Liver (tissue), 8 donors: ENCODE measurements at regions not wholly inside any gene's neighbourhood (a gene's known extent, or its start where the extent isn't known, plus 50 kb on each side); places are given as distances from the start of the nearest gene placed in this dataset.
"Not testable (repeated sequence)": the region's sequence is repeated elsewhere in the genome, so short reads cannot be mapped to it uniquely, and the experiment has no call there.

ENCODE experiments used
- DNase-seq: peaks from one replicate; pipeline ENCODE4 v3.0.0-alpha.2; 2017; ENCODE audit warnings: low spot score
- H3K27ac ChIP-seq, 2 donors: one replicate each; pipeline ENCODE4 v1.7.0; 2013; ENCODE audit warnings: inconsistent platforms in 2 of 2, low read length in 2 of 2, control low read depth in 1 of 2, low read depth in 1 of 2, mild to moderate bottlenecking in 1 of 2
- H3K27me3 ChIP-seq, 4 donors: one replicate each; pipeline versions ENCODE4 v1.6.1 to v1.7.0; 2013; ENCODE audit warnings: low read length in 3 of 4, inconsistent platforms in 1 of 4, mild to moderate bottlenecking in 1 of 4, moderate library complexity in 1 of 4; ENCODE audit not compliant: control insufficient read depth in 4 of 4, insufficient read depth in 4 of 4
- H3K36me3 ChIP-seq, 4 donors: one replicate each; pipeline versions ENCODE4 v1.6.1 to v1.7.0; 2013; ENCODE audit warnings: low read length in 3 of 4, mild to moderate bottlenecking in 3 of 4, low read depth in 1 of 4, moderate library complexity in 1 of 4; ENCODE audit not compliant: control insufficient read depth in 4 of 4, insufficient read depth in 3 of 4
- H3K4me1 ChIP-seq, 4 donors: one replicate each; pipeline versions ENCODE4 v1.6.1 to v1.7.0; 2013; ENCODE audit warnings: low read length in 3 of 4, mild to moderate bottlenecking in 3 of 4, moderate library complexity in 1 of 4; ENCODE audit not compliant: control insufficient read depth in 4 of 4, insufficient read depth in 4 of 4
- H3K4me3 ChIP-seq, 3 donors: one replicate each; pipeline versions ENCODE4 v1.6.1 to v1.7.0; 2013; ENCODE audit warnings: low read length in 3 of 3, control low read depth in 1 of 3, low read depth in 1 of 3, mild to moderate bottlenecking in 1 of 3
- H3K9ac ChIP-seq, 2 donors: one replicate each; pipeline ENCODE4 v1.7.0; 2013; ENCODE audit warnings: low read length in 2 of 2, mild to moderate bottlenecking in 2 of 2, moderate library complexity in 2 of 2, control low read depth in 1 of 2, low read depth in 1 of 2
- H3K9me3 ChIP-seq, 4 donors: one replicate each; pipeline versions ENCODE4 v1.6.1 to v1.7.0; 2013; ENCODE audit warnings: low read length in 3 of 4; ENCODE audit not compliant: control insufficient read depth in 4 of 4
- GABPA ChIP-seq, 2 donors: IDR thresholded peaks in 1 of 2; conservative IDR thresholded peaks in 1 of 2; 2 replicates each; pipeline ENCODE4 v1.6.1; 2016; ENCODE audit warnings: antibody characterized with exemption in 2 of 2, mild to moderate bottlenecking in 1 of 2, moderate library complexity in 1 of 2
- HNF4G ChIP-seq: IDR thresholded peaks from 2 replicates; pipeline ENCODE4 v1.6.1; 2016; ENCODE audit warnings: antibody characterized with exemption
- NR2F2 ChIP-seq: IDR thresholded peaks from 2 replicates; pipeline ENCODE4 v1.6.1; 2016; ENCODE audit warnings: antibody characterized with exemption
- SP1 ChIP-seq: IDR thresholded peaks from 2 replicates; pipeline ENCODE4 v1.6.1; 2018; ENCODE audit warnings: antibody characterized with exemption, mild to moderate bottlenecking
- TAF1 ChIP-seq: conservative IDR thresholded peaks from 2 replicates; pipeline ENCODE4 v1.6.1; 2016; ENCODE audit warnings: antibody characterized with exemption, mild to moderate bottlenecking
- YY1 ChIP-seq: IDR thresholded peaks from 2 replicates; pipeline ENCODE4 v1.6.1; 2016; ENCODE audit warnings: antibody characterized with exemption, mild to moderate bottlenecking
- WGBS: extraction: QIAGEN DNeasy Blood & Tissue Kit; methylation state at CpG from one replicate; pipeline ENCODE4 v1.1.7; 2013; 5-methylcytosine and 5-hydroxymethylcytosine counted together
- TF ChIP-seq, protein P1 (sequence below): fragments of 150-350 bp; IDR thresholded peaks from 2 replicates; pipeline ENCODE4 v1.5.1; 2017; ENCODE audit warnings: improper control_type of control experiment, low read depth, low read length; ENCODE audit not compliant: missing input control
- TF ChIP-seq, protein P2 (sequence below): IDR thresholded peaks from 2 replicates; pipeline ENCODE4 v1.6.1; 2016; ENCODE audit warnings: antibody characterized with exemption
- TF ChIP-seq, protein P3 (sequence below): IDR thresholded peaks from 2 replicates; pipeline ENCODE4 v1.6.1; 2016; ENCODE audit warnings: antibody characterized with exemption
- TF ChIP-seq, protein P4 (sequence below): IDR thresholded peaks from 2 replicates; pipeline ENCODE4 v1.6.1; 2016; ENCODE audit warnings: antibody characterized with exemption, mild to moderate bottlenecking
- donor health status: healthy.
- donor health status: healthy.
- donor health status: healthy.
- donor health status: healthy.
- donor health status: healthy.

DNA sequence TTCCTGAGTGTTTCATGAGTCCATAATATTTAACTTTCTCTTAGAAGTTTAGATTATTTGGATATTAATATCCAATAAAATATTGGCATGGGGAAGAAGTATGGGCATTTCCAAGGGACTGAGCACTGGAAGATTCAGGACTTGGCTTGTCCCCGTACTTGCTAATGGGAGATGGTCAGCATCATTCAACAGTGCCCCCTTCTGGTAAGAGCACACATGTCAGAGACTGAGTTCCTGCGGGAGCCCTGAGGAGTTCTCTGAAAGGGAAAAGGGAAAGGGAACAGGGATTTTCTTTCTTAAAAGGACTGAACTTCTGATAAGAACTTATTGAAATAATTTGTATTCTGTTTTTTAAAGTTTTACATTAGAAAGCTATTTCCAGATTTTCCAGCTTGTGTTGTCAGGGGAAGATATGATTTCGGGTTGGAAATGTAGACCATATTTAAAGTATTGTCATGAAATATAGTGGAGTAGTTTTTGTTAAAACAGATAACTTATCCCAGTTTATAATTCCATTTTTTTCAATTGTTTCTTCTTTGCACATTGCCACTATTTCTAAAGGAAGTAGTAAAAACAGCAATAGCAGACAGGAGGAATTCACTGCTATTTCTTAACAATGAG, 59.8 kb upstream of the C12orf71 start (continued):
- TF ChIP-seq, protein P1, sequence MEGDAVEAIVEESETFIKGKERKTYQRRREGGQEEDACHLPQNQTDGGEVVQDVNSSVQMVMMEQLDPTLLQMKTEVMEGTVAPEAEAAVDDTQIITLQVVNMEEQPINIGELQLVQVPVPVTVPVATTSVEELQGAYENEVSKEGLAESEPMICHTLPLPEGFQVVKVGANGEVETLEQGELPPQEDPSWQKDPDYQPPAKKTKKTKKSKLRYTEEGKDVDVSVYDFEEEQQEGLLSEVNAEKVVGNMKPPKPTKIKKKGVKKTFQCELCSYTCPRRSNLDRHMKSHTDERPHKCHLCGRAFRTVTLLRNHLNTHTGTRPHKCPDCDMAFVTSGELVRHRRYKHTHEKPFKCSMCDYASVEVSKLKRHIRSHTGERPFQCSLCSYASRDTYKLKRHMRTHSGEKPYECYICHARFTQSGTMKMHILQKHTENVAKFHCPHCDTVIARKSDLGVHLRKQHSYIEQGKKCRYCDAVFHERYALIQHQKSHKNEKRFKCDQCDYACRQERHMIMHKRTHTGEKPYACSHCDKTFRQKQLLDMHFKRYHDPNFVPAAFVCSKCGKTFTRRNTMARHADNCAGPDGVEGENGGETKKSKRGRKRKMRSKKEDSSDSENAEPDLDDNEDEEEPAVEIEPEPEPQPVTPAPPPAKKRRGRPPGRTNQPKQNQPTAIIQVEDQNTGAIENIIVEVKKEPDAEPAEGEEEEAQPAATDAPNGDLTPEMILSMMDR, result peak; percentile 81
- TF ChIP-seq GABPA (IDR thresholded peaks at IDR 0.05 in 1 of 2, conservative IDR thresholded peaks at IDR 0.05 in 1 of 2), result no peak
- TF ChIP-seq NR2F2, result no peak
- no peak for TF ChIP-seq SP1
- TF ChIP-seq, protein P2, sequence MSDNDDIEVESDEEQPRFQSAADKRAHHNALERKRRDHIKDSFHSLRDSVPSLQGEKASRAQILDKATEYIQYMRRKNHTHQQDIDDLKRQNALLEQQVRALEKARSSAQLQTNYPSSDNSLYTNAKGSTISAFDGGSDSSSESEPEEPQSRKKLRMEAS, result no peak

DNA sequence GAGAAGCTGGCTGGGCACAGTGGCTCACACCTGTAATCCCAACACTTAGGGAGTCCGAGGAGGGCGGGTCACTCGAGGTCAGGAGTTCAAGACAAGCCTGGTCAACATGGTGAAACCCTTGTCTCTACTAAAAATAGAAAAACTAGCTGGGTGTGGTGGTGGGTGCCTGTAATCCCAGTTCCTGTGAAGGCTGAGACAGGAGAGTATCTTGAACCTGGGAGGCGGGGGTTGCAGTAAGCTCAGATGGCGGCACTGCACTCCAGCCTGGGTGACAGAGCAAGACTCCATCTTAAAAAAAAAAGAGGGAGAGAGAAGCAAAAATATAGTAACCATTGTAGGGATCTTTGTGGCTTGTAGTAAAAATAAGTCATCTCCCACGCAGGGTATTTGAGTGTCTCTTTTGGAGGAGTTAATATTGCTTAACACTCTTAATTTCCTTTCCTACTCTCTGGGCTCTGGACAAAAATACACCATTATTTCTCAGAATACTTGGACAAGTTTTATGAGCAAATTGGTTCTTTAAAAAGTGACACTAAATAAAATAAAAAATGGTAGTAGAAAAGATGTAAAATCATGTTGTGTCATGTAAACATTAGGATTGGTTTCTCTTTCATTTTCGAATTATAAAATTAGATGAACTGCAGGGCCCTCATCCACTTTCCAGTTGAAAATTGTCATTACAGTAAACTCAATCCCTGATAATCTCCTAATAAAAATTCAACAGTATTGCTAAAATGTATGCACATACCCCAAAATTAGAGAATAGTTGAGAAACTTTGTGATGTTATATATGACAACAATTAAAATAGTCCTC, 61.1 kb upstream of the C12orf71 start:
- Histone ChIP-seq H3K27ac (peak overlapping the region in 1 of 2 donors; percentile 30), H3K4me3 (no peak overlapping the region), H3K9me3 (no peaks in the 10 kb centered on the region), H3K4me1 (no peaks in the 10 kb centered on the region), H3K36me3 (no peaks in the 10 kb centered on the region), H3K9ac (no peak overlapping the region), H3K27me3 (no peaks in the 10 kb centered on the region)
- TF ChIP-seq NR2F2 (no peak), YY1 (peak; percentile 15), SP1 (no peak), TAF1 (no peak), HNF4G (no peak)
- TF ChIP-seq, protein P3, sequence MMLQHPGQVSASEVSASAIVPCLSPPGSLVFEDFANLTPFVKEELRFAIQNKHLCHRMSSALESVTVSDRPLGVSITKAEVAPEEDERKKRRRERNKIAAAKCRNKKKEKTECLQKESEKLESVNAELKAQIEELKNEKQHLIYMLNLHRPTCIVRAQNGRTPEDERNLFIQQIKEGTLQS, result no peak
- TF ChIP-seq, protein P4, sequence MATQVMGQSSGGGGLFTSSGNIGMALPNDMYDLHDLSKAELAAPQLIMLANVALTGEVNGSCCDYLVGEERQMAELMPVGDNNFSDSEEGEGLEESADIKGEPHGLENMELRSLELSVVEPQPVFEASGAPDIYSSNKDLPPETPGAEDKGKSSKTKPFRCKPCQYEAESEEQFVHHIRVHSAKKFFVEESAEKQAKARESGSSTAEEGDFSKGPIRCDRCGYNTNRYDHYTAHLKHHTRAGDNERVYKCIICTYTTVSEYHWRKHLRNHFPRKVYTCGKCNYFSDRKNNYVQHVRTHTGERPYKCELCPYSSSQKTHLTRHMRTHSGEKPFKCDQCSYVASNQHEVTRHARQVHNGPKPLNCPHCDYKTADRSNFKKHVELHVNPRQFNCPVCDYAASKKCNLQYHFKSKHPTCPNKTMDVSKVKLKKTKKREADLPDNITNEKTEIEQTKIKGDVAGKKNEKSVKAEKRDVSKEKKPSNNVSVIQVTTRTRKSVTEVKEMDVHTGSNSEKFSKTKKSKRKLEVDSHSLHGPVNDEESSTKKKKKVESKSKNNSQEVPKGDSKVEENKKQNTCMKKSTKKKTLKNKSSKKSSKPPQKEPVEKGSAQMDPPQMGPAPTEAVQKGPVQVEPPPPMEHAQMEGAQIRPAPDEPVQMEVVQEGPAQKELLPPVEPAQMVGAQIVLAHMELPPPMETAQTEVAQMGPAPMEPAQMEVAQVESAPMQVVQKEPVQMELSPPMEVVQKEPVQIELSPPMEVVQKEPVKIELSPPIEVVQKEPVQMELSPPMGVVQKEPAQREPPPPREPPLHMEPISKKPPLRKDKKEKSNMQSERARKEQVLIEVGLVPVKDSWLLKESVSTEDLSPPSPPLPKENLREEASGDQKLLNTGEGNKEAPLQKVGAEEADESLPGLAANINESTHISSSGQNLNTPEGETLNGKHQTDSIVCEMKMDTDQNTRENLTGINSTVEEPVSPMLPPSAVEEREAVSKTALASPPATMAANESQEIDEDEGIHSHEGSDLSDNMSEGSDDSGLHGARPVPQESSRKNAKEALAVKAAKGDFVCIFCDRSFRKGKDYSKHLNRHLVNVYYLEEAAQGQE, result no peak
- no peak for DNase-seq
- 62% methylated on average over 7 of the region's 7 CpGs for WGBS

DNA sequence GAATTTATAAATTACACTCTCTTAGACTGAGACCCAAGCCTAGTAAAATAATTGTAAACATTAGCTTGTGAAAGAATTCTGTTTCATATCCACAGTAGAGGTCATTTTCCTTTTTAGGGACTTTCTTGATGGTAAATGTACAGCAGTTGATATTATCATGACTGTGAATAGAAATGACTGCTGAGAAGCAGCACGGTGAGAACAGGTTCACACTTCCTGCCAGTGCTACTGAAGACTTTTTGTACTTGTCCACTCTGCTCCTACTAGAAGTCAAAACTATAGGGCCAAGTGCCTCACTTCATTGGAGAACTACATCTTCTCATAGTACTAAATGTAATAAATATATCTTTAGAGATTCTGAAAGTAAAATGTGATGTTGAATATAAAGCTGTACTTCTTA, 63.3 kb upstream of the C12orf71 start:
- not testable (repeated sequence) for H3K36me3 ChIP-seq, H3K4me1 ChIP-seq, H3K9ac ChIP-seq, DNase-seq, H3K27ac ChIP-seq, H3K27me3 ChIP-seq, H3K4me3 ChIP-seq, H3K9me3 ChIP-seq
- 59% methylated on average over 1 of the region's 1 CpG for WGBS
